Neural progenitor cell (in vitro differentiated cells): ENCODE measurements at regions not wholly inside any gene's neighbourhood (a gene's known extent, or its start where the extent isn't known, plus 50 kb on each side); places are given as distances from the start of the nearest gene placed in this dataset.

Source experiments
- EZH2 ChIP-seq: fragments of 200-600 bp; sonication (generic); IDR thresholded peaks from 2 replicates; pipeline ENCODE4 v1.6.1; 2017; ENCODE audit warnings: antibody characterized with exemption, mild to moderate bottlenecking, moderate library complexity
- EZH2phosphoT487 ChIP-seq: fragments of 200-600 bp; sonication (generic); IDR thresholded peaks from 2 replicates; pipeline ENCODE4 v1.6.1; 2017; ENCODE audit warnings: antibody characterized with exemption
- TF ChIP-seq, protein P1 (sequence below): fragments of 200-600 bp; sonication (generic); IDR thresholded peaks from 2 replicates; pipeline ENCODE4 v1.5.1; 2017; ENCODE audit warnings: antibody characterized with exemption, mild to moderate bottlenecking

DNA sequence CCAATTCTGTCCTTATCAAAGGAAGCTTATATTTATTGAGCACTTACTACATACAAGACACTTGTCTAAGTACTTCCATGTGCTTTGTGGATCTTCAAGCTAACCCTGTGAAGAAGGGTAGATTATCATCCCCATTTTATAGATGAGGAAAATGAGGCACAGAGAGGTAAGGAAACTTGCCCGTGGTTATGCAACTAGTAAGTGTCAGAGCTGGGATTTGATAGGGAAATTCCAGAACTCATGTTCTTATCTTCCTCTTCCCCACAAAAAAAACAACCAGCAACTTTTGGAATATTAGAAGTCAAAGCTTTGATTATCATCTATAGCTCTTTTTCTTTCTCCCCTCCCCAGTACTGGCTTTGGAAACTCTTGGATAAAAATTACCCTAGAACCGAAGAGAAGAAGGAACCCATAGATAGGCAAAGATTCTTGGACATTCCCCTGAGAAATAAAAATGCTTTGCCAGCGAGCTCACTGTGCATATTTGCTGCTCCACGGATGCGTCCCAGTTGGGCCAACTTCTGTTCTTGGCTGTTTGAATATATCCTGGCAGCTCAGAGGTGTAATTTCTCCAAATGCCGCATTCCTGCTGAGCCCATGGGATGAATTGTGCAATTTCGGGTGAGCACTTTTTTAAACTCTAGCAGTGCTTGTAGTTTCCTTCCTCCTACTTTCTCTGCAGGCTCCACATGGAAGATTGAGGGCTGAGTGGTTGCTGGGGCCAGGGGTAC lies 591.5 kb upstream of the CFAP20DC start:
- TF ChIP-seq, protein P1, sequence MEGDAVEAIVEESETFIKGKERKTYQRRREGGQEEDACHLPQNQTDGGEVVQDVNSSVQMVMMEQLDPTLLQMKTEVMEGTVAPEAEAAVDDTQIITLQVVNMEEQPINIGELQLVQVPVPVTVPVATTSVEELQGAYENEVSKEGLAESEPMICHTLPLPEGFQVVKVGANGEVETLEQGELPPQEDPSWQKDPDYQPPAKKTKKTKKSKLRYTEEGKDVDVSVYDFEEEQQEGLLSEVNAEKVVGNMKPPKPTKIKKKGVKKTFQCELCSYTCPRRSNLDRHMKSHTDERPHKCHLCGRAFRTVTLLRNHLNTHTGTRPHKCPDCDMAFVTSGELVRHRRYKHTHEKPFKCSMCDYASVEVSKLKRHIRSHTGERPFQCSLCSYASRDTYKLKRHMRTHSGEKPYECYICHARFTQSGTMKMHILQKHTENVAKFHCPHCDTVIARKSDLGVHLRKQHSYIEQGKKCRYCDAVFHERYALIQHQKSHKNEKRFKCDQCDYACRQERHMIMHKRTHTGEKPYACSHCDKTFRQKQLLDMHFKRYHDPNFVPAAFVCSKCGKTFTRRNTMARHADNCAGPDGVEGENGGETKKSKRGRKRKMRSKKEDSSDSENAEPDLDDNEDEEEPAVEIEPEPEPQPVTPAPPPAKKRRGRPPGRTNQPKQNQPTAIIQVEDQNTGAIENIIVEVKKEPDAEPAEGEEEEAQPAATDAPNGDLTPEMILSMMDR = no peak
- TF ChIP-seq EZH2phosphoT487 (no peak), EZH2 (no peak)
